ENCODE measurements at regions not wholly inside any gene's neighbourhood (a gene's known extent, or its start where the extent isn't known, plus 50 kb on each side); places are given as distances from the start of the nearest gene placed in this dataset.
A peak's percentile ranks its signal among the peaks of the same experiment; 100 is the strongest.

DNA sequence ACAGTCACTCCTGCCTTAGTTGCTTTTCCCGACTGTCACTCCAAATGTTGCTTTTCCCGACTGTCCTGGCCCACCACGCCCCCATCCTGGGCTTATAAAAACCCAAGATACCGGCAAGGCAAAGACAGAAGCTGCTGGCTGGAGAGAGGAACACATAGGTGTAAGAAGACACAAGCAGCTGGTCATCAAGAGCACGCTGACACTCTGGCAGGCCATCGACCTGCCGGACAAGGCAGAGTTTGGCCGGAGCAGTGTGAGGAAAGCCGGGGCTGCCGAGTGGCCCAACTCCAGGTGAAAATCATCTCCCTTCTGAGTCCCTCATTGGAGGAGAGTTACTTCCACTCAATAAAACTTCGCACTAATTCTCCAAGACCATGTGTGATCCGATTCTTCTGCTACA is 349.5 kb downstream of the SLITRK1 start:
- H2AK5ac ChIP-seq (ENCODE audit: low read depth, low read length) = no peak overlapping the region
- no peak overlapping the region for H4K91ac ChIP-seq (ENCODE audit: low read depth, low read length, poor library complexity)
- H3K23ac ChIP-seq (ENCODE audit: low read depth, low read length, poor library complexity) = no peak overlapping the region
- no peaks in the 10 kb centered on the region for H3K4me1 ChIP-seq (ENCODE audit: control insufficient read depth in 2 of 2, insufficient read depth in 1 of 2, low read depth in 1 of 2, low read length in 2 of 2)
- H2BK15ac ChIP-seq (ENCODE audit: low read length) = no peak overlapping the region
- no peak overlapping the region for H3K9ac ChIP-seq (ENCODE audit: low read depth, low read length, poor library complexity)
- no peak overlapping the region for H3K4me2 ChIP-seq (ENCODE audit: insufficient read depth, low read length, poor library complexity, severe bottlenecking)
- no peaks in the 10 kb centered on the region for H3K36me3 ChIP-seq (replicated peaks in 1 of 2; ENCODE audit: control insufficient read depth in 2 of 2, insufficient read depth in 2 of 2, low read length in 2 of 2)
- H2BK5ac ChIP-seq (ENCODE audit: low read length) = no peak overlapping the region
- DNase-seq (ENCODE audit: low spot score) = no peak
- no peak overlapping the region for H3K4ac ChIP-seq (ENCODE audit: low read length)
- no peak overlapping the region for H2AFZ ChIP-seq (ENCODE audit: low read length)
- H3K27ac ChIP-seq (replicated peaks; ENCODE audit: low read length) = no peak overlapping the region
- H3K27me3 ChIP-seq (ENCODE audit: control insufficient read depth in 3 of 3, insufficient read depth in 3 of 3, low read depth in 1 of 3, low read length in 3 of 3) = no peaks in the 10 kb centered on the region
- no peak overlapping the region for H3K18ac ChIP-seq (ENCODE audit: low read length)
- no peaks in the 10 kb centered on the region for H3K9me3 ChIP-seq (replicated peaks in 1 of 2; ENCODE audit: control insufficient read depth in 2 of 2, insufficient read depth in 1 of 2, low read depth in 1 of 2, low read length in 2 of 2)
- no peak overlapping the region for H2BK12ac ChIP-seq (ENCODE audit: low read length)
- no peak overlapping the region for H4K8ac ChIP-seq (ENCODE audit: low read depth, low read length)
- no peak overlapping the region for H3K14ac ChIP-seq (ENCODE audit: low read length)
- H2BK120ac ChIP-seq (ENCODE audit: low read depth, low read length) = no peak overlapping the region
- no CpG with 5 or more reads among the region's 12 CpGs for WGBS, 2 donors (ENCODE audit: extremely low coverage in 2 of 2, insufficient read length in 2 of 2, insufficient replicate concordance in 1 of 2)
- no peak overlapping the region for H3K4me3 ChIP-seq (ENCODE audit: low read length in 2 of 2)
- no peaks in the 10 kb centered on the region for H3K79me1 ChIP-seq (ENCODE audit: low read depth, low read length)

DNA sequence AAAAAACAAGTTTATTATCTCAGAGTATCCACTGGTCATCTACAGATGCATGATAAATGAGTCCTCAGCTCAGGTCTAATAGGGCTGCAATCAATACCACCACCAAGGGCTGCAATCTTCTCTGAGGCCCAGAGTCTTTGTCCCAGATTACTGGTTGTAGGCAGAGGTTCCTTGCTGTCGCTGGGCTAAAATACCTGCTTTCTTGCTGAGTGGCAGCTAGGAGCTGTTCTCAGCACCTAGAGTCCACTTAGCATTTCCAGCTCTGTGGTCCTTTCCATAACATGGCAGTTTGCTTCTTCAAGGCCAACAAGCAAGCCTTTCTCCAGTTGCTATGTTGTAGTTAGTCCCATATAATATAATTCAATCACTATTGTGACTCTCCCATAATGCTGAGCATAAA is 351.3 kb downstream of the SLITRK1 start:
- Histone ChIP-seq H4K8ac (ENCODE audit: low read depth, low read length) (no peak overlapping the region), H2BK15ac (ENCODE audit: low read length) (no peak overlapping the region), H3K9ac (ENCODE audit: low read depth, low read length, poor library complexity) (no peak overlapping the region), H3K4me3 (ENCODE audit: low read length in 2 of 2) (no peak overlapping the region), H3K9me3 (replicated peaks in 1 of 2; ENCODE audit: control insufficient read depth in 2 of 2, insufficient read depth in 1 of 2, low read depth in 1 of 2, low read length in 2 of 2) (no peaks in the 10 kb centered on the region), H3K4ac (ENCODE audit: low read length) (no peak overlapping the region), H3K23ac (ENCODE audit: low read depth, low read length, poor library complexity) (no peak overlapping the region), H4K91ac (ENCODE audit: low read depth, low read length, poor library complexity) (no peak overlapping the region), H3K4me1 (ENCODE audit: control insufficient read depth in 2 of 2, insufficient read depth in 1 of 2, low read depth in 1 of 2, low read length in 2 of 2) (no peaks in the 10 kb centered on the region), H2AK5ac (ENCODE audit: low read depth, low read length) (no peak overlapping the region), H3K4me2 (ENCODE audit: insufficient read depth, low read length, poor library complexity, severe bottlenecking) (no peak overlapping the region), H3K27me3 (ENCODE audit: control insufficient read depth in 3 of 3, insufficient read depth in 3 of 3, low read depth in 1 of 3, low read length in 3 of 3) (no peaks in the 10 kb centered on the region), H3K14ac (ENCODE audit: low read length) (no peak overlapping the region), H3K79me1 (ENCODE audit: low read depth, low read length) (no peaks in the 10 kb centered on the region), H2BK120ac (ENCODE audit: low read depth, low read length) (no peak overlapping the region), H2BK5ac (ENCODE audit: low read length) (no peak overlapping the region), H3K27ac (replicated peaks; ENCODE audit: low read length) (no peak overlapping the region), H3K36me3 (replicated peaks in 1 of 2; ENCODE audit: control insufficient read depth in 2 of 2, insufficient read depth in 2 of 2, low read length in 2 of 2) (no peaks in the 10 kb centered on the region), H2BK12ac (ENCODE audit: low read length) (no peak overlapping the region), H2AFZ (ENCODE audit: low read length) (no peak overlapping the region), H3K18ac (ENCODE audit: low read length) (no peak overlapping the region)
- no CpG with 5 or more reads among the region's 1 CpG for WGBS, 2 donors (ENCODE audit: extremely low coverage in 2 of 2, insufficient read length in 2 of 2, insufficient replicate concordance in 1 of 2)
- DNase-seq (ENCODE audit: low spot score) = no peak

GRCh38 chr13:83516781-83517180 is 365.5 kb downstream of the SLITRK1 start:
- no peak overlapping the region for H2BK120ac ChIP-seq (ENCODE audit: low read depth, low read length)
- WGBS, 2 donors (ENCODE audit: extremely low coverage in 2 of 2, insufficient read length in 2 of 2, insufficient replicate concordance in 1 of 2) = no CpG with 5 or more reads among the region's 25 CpGs

GRCh38 chr13:83515268-83516015 is 366.8 kb downstream of the SLITRK1 start:
- H3K27me3 ChIP-seq (ENCODE audit: control insufficient read depth in 3 of 3, insufficient read depth in 3 of 3, low read depth in 1 of 3, low read length in 3 of 3) = no peaks in the 10 kb centered on the region
- H2BK5ac ChIP-seq (ENCODE audit: low read length) = no peak overlapping the region
- no peak overlapping the region for H2BK15ac ChIP-seq (ENCODE audit: low read length)
- DNase-seq (ENCODE audit: low spot score) = no peak
- H3K9me3 ChIP-seq (replicated peaks in 1 of 2; ENCODE audit: control insufficient read depth in 2 of 2, insufficient read depth in 1 of 2, low read depth in 1 of 2, low read length in 2 of 2) = no peaks in the 10 kb centered on the region
- no peaks in the 10 kb centered on the region for H3K4me1 ChIP-seq (ENCODE audit: control insufficient read depth in 2 of 2, insufficient read depth in 1 of 2, low read depth in 1 of 2, low read length in 2 of 2)
- no peak overlapping the region for H2AFZ ChIP-seq (ENCODE audit: low read length)
- no peak overlapping the region for H4K91ac ChIP-seq (ENCODE audit: low read depth, low read length, poor library complexity)
- H2AK5ac ChIP-seq (ENCODE audit: low read depth, low read length) = no peak overlapping the region
- no peak overlapping the region for H3K23ac ChIP-seq (ENCODE audit: low read depth, low read length, poor library complexity)
- no peak overlapping the region for H3K14ac ChIP-seq (ENCODE audit: low read length)
- H3K79me1 ChIP-seq (ENCODE audit: low read depth, low read length) = no peaks in the 10 kb centered on the region
- WGBS, 2 donors (ENCODE audit: extremely low coverage in 2 of 2, insufficient read length in 2 of 2, insufficient replicate concordance in 1 of 2) = no CpG with 5 or more reads among the region's 1 CpG
- H2BK120ac ChIP-seq (ENCODE audit: low read depth, low read length) = no peak overlapping the region
- no peak overlapping the region for H3K4me3 ChIP-seq (ENCODE audit: low read length in 2 of 2)
- H2BK12ac ChIP-seq (ENCODE audit: low read length) = no peak overlapping the region
- H3K18ac ChIP-seq (ENCODE audit: low read length) = no peak overlapping the region
- H3K4ac ChIP-seq (ENCODE audit: low read length) = no peak overlapping the region
- no peaks in the 10 kb centered on the region for H3K36me3 ChIP-seq (replicated peaks in 1 of 2; ENCODE audit: control insufficient read depth in 2 of 2, insufficient read depth in 2 of 2, low read length in 2 of 2)
- H3K4me2 ChIP-seq (ENCODE audit: insufficient read depth, low read length, poor library complexity, severe bottlenecking) = no peak overlapping the region
- H4K8ac ChIP-seq (ENCODE audit: low read depth, low read length) = no peak overlapping the region
- no peak overlapping the region for H3K9ac ChIP-seq (ENCODE audit: low read depth, low read length, poor library complexity)
- no peak overlapping the region for H3K27ac ChIP-seq (replicated peaks; ENCODE audit: low read length)

More at GRCh38 chr13:83516781-83517180, 365.5 kb downstream of the SLITRK1 start:
- H4K91ac ChIP-seq (ENCODE audit: low read depth, low read length, poor library complexity) = no peak overlapping the region
- no peaks in the 10 kb centered on the region for H3K27me3 ChIP-seq (ENCODE audit: control insufficient read depth in 3 of 3, insufficient read depth in 3 of 3, low read depth in 1 of 3, low read length in 3 of 3)
- H2BK5ac ChIP-seq (ENCODE audit: low read length) = no peak overlapping the region
- H2BK12ac ChIP-seq (ENCODE audit: low read length) = no peak overlapping the region
- H3K4me2 ChIP-seq (ENCODE audit: insufficient read depth, low read length, poor library complexity, severe bottlenecking) = no peak overlapping the region
- no peak overlapping the region for H3K27ac ChIP-seq (replicated peaks; ENCODE audit: low read length)
- H3K36me3 ChIP-seq (replicated peaks in 1 of 2; ENCODE audit: control insufficient read depth in 2 of 2, insufficient read depth in 2 of 2, low read length in 2 of 2) = no peaks in the 10 kb centered on the region
- H3K14ac ChIP-seq (ENCODE audit: low read length) = no peak overlapping the region
- no peaks in the 10 kb centered on the region for H3K4me1 ChIP-seq (ENCODE audit: control insufficient read depth in 2 of 2, insufficient read depth in 1 of 2, low read depth in 1 of 2, low read length in 2 of 2)
- DNase-seq (ENCODE audit: low spot score) = no peak
- H3K23ac ChIP-seq (ENCODE audit: low read depth, low read length, poor library complexity) = no peak overlapping the region
- H3K4me3 ChIP-seq (ENCODE audit: low read length in 2 of 2) = no peak overlapping the region
- no peak overlapping the region for H2AK5ac ChIP-seq (ENCODE audit: low read depth, low read length)
- H4K8ac ChIP-seq (ENCODE audit: low read depth, low read length) = peak overlapping the region; percentile 96
- no peak overlapping the region for H3K18ac ChIP-seq (ENCODE audit: low read length)
- H3K79me1 ChIP-seq (ENCODE audit: low read depth, low read length) = no peaks in the 10 kb centered on the region
- no peak overlapping the region for H3K9ac ChIP-seq (ENCODE audit: low read depth, low read length, poor library complexity)
- H2BK15ac ChIP-seq (ENCODE audit: low read length) = no peak overlapping the region
- H3K9me3 ChIP-seq (replicated peaks in 1 of 2; ENCODE audit: control insufficient read depth in 2 of 2, insufficient read depth in 1 of 2, low read depth in 1 of 2, low read length in 2 of 2) = no peaks in the 10 kb centered on the region
- no peak overlapping the region for H2AFZ ChIP-seq (ENCODE audit: low read length)
- no peak overlapping the region for H3K4ac ChIP-seq (ENCODE audit: low read length)

All from neuronal stem cell (in vitro differentiated cells).